ENCODE measurements at regions not wholly inside any gene's neighbourhood (a gene's known extent, or its start where the extent isn't known, plus 50 kb on each side); places are given as distances from the start of the nearest gene placed in this dataset.

GRCh38 chr4:53659112-53659511, 67.8 kb upstream of the LNX1 start:
- peaks cover 2 to 7% of the 10 kb centered on the region in 2 donors for H3K4me1 ChIP-seq (ENCODE audit: control insufficient read depth in 2 of 2, insufficient read depth in 2 of 2, low read length in 1 of 2)
- H3K27me3 ChIP-seq (ENCODE audit: control insufficient read depth in 1 of 2, insufficient read depth in 2 of 2, low read length in 2 of 2) = no peaks in the 10 kb centered on the region
- H3K27ac ChIP-seq (ENCODE audit: low read depth in 2 of 2, low read length in 1 of 2) = peak overlapping the region in 1 of 2 donors; percentile 19

GRCh38 chr4:53658029-53658428, 66.7 kb upstream of the LNX1 start:
- 83 to 86% methylated on average over 1 of the region's 1 CpG for WGBS, 2 donors
- no peaks in the 10 kb centered on the region for H3K27me3 ChIP-seq (ENCODE audit: control insufficient read depth in 1 of 2, insufficient read depth in 2 of 2, low read length in 2 of 2)
- H3K36me3 ChIP-seq (ENCODE audit: control insufficient read depth in 2 of 2, insufficient read depth in 2 of 2, low read length in 1 of 2) = no peaks in the 10 kb centered on the region
- no peak overlapping the region for H3K27ac ChIP-seq (ENCODE audit: low read depth in 2 of 2, low read length in 1 of 2)
- peaks cover 2 to 7% of the 10 kb centered on the region in 2 donors for H3K4me1 ChIP-seq (ENCODE audit: control insufficient read depth in 2 of 2, insufficient read depth in 2 of 2, low read length in 1 of 2)
- no peak overlapping the region for H3K4me3 ChIP-seq (ENCODE audit: low read depth in 1 of 2, low read length in 2 of 2)
- no peaks in the 10 kb centered on the region for H3K9me3 ChIP-seq (ENCODE audit: control insufficient read depth in 2 of 2, insufficient read depth in 1 of 2, low read depth in 1 of 2, low read length in 1 of 2)

More at GRCh38 chr4:53659112-53659511, 67.8 kb upstream of the LNX1 start:
- Histone ChIP-seq H3K36me3 (ENCODE audit: control insufficient read depth in 2 of 2, insufficient read depth in 2 of 2, low read length in 1 of 2) (no peaks in the 10 kb centered on the region), H3K9me3 (ENCODE audit: control insufficient read depth in 2 of 2, insufficient read depth in 1 of 2, low read depth in 1 of 2, low read length in 1 of 2) (no peaks in the 10 kb centered on the region), H3K4me3 (ENCODE audit: low read depth in 1 of 2, low read length in 2 of 2) (no peak overlapping the region)
- WGBS, 2 donors = 75 to 78% methylated on average over 5 of the region's 5 CpGs

GRCh38 chr4:53656421-53656981, 65.2 kb upstream of the LNX1 start:
- no peaks in the 10 kb centered on the region for H3K9me3 ChIP-seq (ENCODE audit: control insufficient read depth in 2 of 2, insufficient read depth in 1 of 2, low read depth in 1 of 2, low read length in 1 of 2)
- H3K4me3 ChIP-seq (ENCODE audit: low read depth in 1 of 2, low read length in 2 of 2) = no peak overlapping the region
- no peaks in the 10 kb centered on the region for H3K27me3 ChIP-seq (ENCODE audit: control insufficient read depth in 1 of 2, insufficient read depth in 2 of 2, low read length in 2 of 2)
- H3K27ac ChIP-seq (ENCODE audit: low read depth in 2 of 2, low read length in 1 of 2) = no peak overlapping the region
- no peaks in the 10 kb centered on the region for H3K36me3 ChIP-seq (ENCODE audit: control insufficient read depth in 2 of 2, insufficient read depth in 2 of 2, low read length in 1 of 2)
- 61 to 77% methylated on average over 7 of the region's 7 CpGs for WGBS, 2 donors
- peaks cover 2 to 11% of the 10 kb centered on the region in 2 donors for H3K4me1 ChIP-seq (ENCODE audit: control insufficient read depth in 2 of 2, insufficient read depth in 2 of 2, low read length in 1 of 2)

- H3K27me3 ChIP-seq (ENCODE audit: control insufficient read depth in 1 of 2, insufficient read depth in 2 of 2, low read length in 2 of 2) = no peaks in the 10 kb centered on the region
- peaks cover 2 to 15% of the 10 kb centered on the region in 2 donors for H3K4me1 ChIP-seq (ENCODE audit: control insufficient read depth in 2 of 2, insufficient read depth in 2 of 2, low read length in 1 of 2)
- H3K9me3 ChIP-seq (ENCODE audit: control insufficient read depth in 2 of 2, insufficient read depth in 1 of 2, low read depth in 1 of 2, low read length in 1 of 2) = no peaks in the 10 kb centered on the region
- peak overlapping the region; percentile 66 to 69 for H3K27ac ChIP-seq (ENCODE audit: low read depth in 2 of 2, low read length in 1 of 2)
- 21 to 25% methylated on average over 5 of the region's 5 CpGs for WGBS, 2 donors
- H3K36me3 ChIP-seq (ENCODE audit: control insufficient read depth in 2 of 2, insufficient read depth in 2 of 2, low read length in 1 of 2) = no peaks in the 10 kb centered on the region
- no peak overlapping the region for H3K4me3 ChIP-seq (ENCODE audit: low read depth in 1 of 2, low read length in 2 of 2)
Measured at GRCh38 chr4:53654300-53654758, 63.0 kb upstream of the LNX1 start.

GRCh38 chr4:53653484-53654053, 62.3 kb upstream of the LNX1 start:
- H3K27me3 ChIP-seq (ENCODE audit: control insufficient read depth in 1 of 2, insufficient read depth in 2 of 2, low read length in 2 of 2) = no peaks in the 10 kb centered on the region
- 43 to 45% methylated on average over 6 of the region's 6 CpGs for WGBS, 2 donors
- no peaks in the 10 kb centered on the region for H3K36me3 ChIP-seq (ENCODE audit: control insufficient read depth in 2 of 2, insufficient read depth in 2 of 2, low read length in 1 of 2)
- no peaks in the 10 kb centered on the region for H3K9me3 ChIP-seq (ENCODE audit: control insufficient read depth in 2 of 2, insufficient read depth in 1 of 2, low read depth in 1 of 2, low read length in 1 of 2)
- peaks cover 2 to 15% of the 10 kb centered on the region in 2 donors for H3K4me1 ChIP-seq (ENCODE audit: control insufficient read depth in 2 of 2, insufficient read depth in 2 of 2, low read length in 1 of 2)
- no peak overlapping the region for H3K4me3 ChIP-seq (ENCODE audit: low read depth in 1 of 2, low read length in 2 of 2)
- H3K27ac ChIP-seq (ENCODE audit: low read depth in 2 of 2, low read length in 1 of 2) = peak overlapping the region; percentile 66 to 84

- Histone ChIP-seq H3K9me3 (ENCODE audit: control insufficient read depth in 2 of 2, insufficient read depth in 1 of 2, low read depth in 1 of 2, low read length in 1 of 2) (no peaks in the 10 kb centered on the region), H3K4me1 (ENCODE audit: control insufficient read depth in 2 of 2, insufficient read depth in 2 of 2, low read length in 1 of 2) (peaks cover 2 to 15% of the 10 kb centered on the region in 2 donors), H3K27me3 (ENCODE audit: control insufficient read depth in 1 of 2, insufficient read depth in 2 of 2, low read length in 2 of 2) (no peaks in the 10 kb centered on the region), H3K27ac (ENCODE audit: low read depth in 2 of 2, low read length in 1 of 2) (no peak overlapping the region), H3K4me3 (ENCODE audit: low read depth in 1 of 2, low read length in 2 of 2) (no peak overlapping the region), H3K36me3 (ENCODE audit: control insufficient read depth in 2 of 2, insufficient read depth in 2 of 2, low read length in 1 of 2) (no peaks in the 10 kb centered on the region)
- WGBS, 2 donors = 40 to 53% methylated on average over 7 of the region's 7 CpGs
Measured at GRCh38 chr4:53651156-53651735, 60.0 kb upstream of the LNX1 start.

GRCh38 chr4:53649357-53649756, 58.1 kb upstream of the LNX1 start:
- Histone ChIP-seq H3K36me3 (ENCODE audit: control insufficient read depth in 2 of 2, insufficient read depth in 2 of 2, low read length in 1 of 2) (no peaks in the 10 kb centered on the region), H3K27me3 (ENCODE audit: control insufficient read depth in 1 of 2, insufficient read depth in 2 of 2, low read length in 2 of 2) (no peaks in the 10 kb centered on the region), H3K4me3 (ENCODE audit: low read depth in 1 of 2, low read length in 2 of 2) (no peak overlapping the region), H3K4me1 (ENCODE audit: control insufficient read depth in 2 of 2, insufficient read depth in 2 of 2, low read length in 1 of 2) (peaks cover 0 to 10% of the 10 kb centered on the region in 2 donors), H3K27ac (ENCODE audit: low read depth in 2 of 2, low read length in 1 of 2) (peak overlapping the region; percentile 69 to 80), H3K9me3 (ENCODE audit: control insufficient read depth in 2 of 2, insufficient read depth in 1 of 2, low read depth in 1 of 2, low read length in 1 of 2) (no peaks in the 10 kb centered on the region)
- WGBS, 2 donors = 44 to 52% methylated on average over 2 of the region's 2 CpGs

GRCh38 chr4:53647547-53647946, 56.3 kb upstream of the LNX1 start:
- no peaks in the 10 kb centered on the region for H3K9me3 ChIP-seq (ENCODE audit: control insufficient read depth in 2 of 2, insufficient read depth in 1 of 2, low read depth in 1 of 2, low read length in 1 of 2)
- H3K4me1 ChIP-seq (ENCODE audit: control insufficient read depth in 2 of 2, insufficient read depth in 2 of 2, low read length in 1 of 2) = peaks cover 0 to 10% of the 10 kb centered on the region in 2 donors
- WGBS, 2 donors = 78 to 92% methylated on average over 5 of the region's 5 CpGs
- H3K36me3 ChIP-seq (ENCODE audit: control insufficient read depth in 2 of 2, insufficient read depth in 2 of 2, low read length in 1 of 2) = no peaks in the 10 kb centered on the region
- H3K27ac ChIP-seq (ENCODE audit: low read depth in 2 of 2, low read length in 1 of 2) = no peak overlapping the region
- no peak overlapping the region for H3K4me3 ChIP-seq (ENCODE audit: low read depth in 1 of 2, low read length in 2 of 2)
- no peaks in the 10 kb centered on the region for H3K27me3 ChIP-seq (ENCODE audit: control insufficient read depth in 1 of 2, insufficient read depth in 2 of 2, low read length in 2 of 2)

- H3K4me3 ChIP-seq (ENCODE audit: low read depth in 1 of 2, low read length in 2 of 2) = no peak overlapping the region
- peaks cover 0 to 6% of the 10 kb centered on the region in 2 donors for H3K4me1 ChIP-seq (ENCODE audit: control insufficient read depth in 2 of 2, insufficient read depth in 2 of 2, low read length in 1 of 2)
- H3K36me3 ChIP-seq (ENCODE audit: control insufficient read depth in 2 of 2, insufficient read depth in 2 of 2, low read length in 1 of 2) = no peaks in the 10 kb centered on the region
- H3K27ac ChIP-seq (ENCODE audit: low read depth in 2 of 2, low read length in 1 of 2) = no peak overlapping the region
- H3K27me3 ChIP-seq (ENCODE audit: control insufficient read depth in 1 of 2, insufficient read depth in 2 of 2, low read length in 2 of 2) = no peaks in the 10 kb centered on the region
- no peaks in the 10 kb centered on the region for H3K9me3 ChIP-seq (ENCODE audit: control insufficient read depth in 2 of 2, insufficient read depth in 1 of 2, low read depth in 1 of 2, low read length in 1 of 2)
- WGBS, 2 donors = 13% methylated on average over 3 of the region's 3 CpGs
Measured at GRCh38 chr4:53646795-53647194, 55.5 kb upstream of the LNX1 start.

- Histone ChIP-seq H3K27me3 (ENCODE audit: control insufficient read depth in 1 of 2, insufficient read depth in 2 of 2, low read length in 2 of 2) (no peaks in the 10 kb centered on the region), H3K36me3 (ENCODE audit: control insufficient read depth in 2 of 2, insufficient read depth in 2 of 2, low read length in 1 of 2) (no peaks in the 10 kb centered on the region), H3K4me1 (ENCODE audit: control insufficient read depth in 2 of 2, insufficient read depth in 2 of 2, low read length in 1 of 2) (peaks cover 0 to 7% of the 10 kb centered on the region in 2 donors), H3K9me3 (ENCODE audit: control insufficient read depth in 2 of 2, insufficient read depth in 1 of 2, low read depth in 1 of 2, low read length in 1 of 2) (no peaks in the 10 kb centered on the region), H3K4me3 (ENCODE audit: low read depth in 1 of 2, low read length in 2 of 2) (no peak overlapping the region), H3K27ac (ENCODE audit: low read depth in 2 of 2, low read length in 1 of 2) (peak overlapping the region; percentile 75 to 76)
- 46 to 51% methylated on average over 3 of the region's 3 CpGs for WGBS, 2 donors
Measured at GRCh38 chr4:53645108-53645507, 53.8 kb upstream of the LNX1 start.
